ENCODE measurements at regions not wholly inside any gene's neighbourhood (a gene's known extent, or its start where the extent isn't known, plus 50 kb on each side); places are given as distances from the start of the nearest gene placed in this dataset.

GRCh38 chr1:83606416-83606955 lies 392.4 kb downstream of the TTLL7 start:
- TF ChIP-seq CEBPB (IDR thresholded peaks at IDR 0.05), result no peak
- TF ChIP-seq EP300 (IDR thresholded peaks at IDR 0.05; ENCODE audit: borderline replicate concordance), result no peak
- no peak for TF ChIP-seq TAF1 (IDR thresholded peaks at IDR 0.05; ENCODE audit: low read depth)
- TF ChIP-seq YY1 (IDR thresholded peaks at IDR 0.05; ENCODE audit: low read depth), result no peak
- no peak for TF ChIP-seq CREB1 (IDR thresholded peaks at IDR 0.05; ENCODE audit: low read depth)
- TF ChIP-seq TEAD4 (IDR thresholded peaks at IDR 0.05), result no peak
- no peak for TF ChIP-seq USF1 (IDR thresholded peaks at IDR 0.05)
- no peak for TF ChIP-seq FOXM1 (IDR thresholded peaks at IDR 0.05; ENCODE audit: borderline replicate concordance, low read depth)
- no peak for TF ChIP-seq EGR1 (IDR thresholded peaks at IDR 0.05)
- no peak for TF ChIP-seq NFIC (IDR thresholded peaks at IDR 0.05)
- TF ChIP-seq REST (IDR thresholded peaks at IDR 0.05; ENCODE audit: low read depth), result no peak

Data from Ishikawa (cell line).